GM12891 (cell line): ENCODE measurements at regions not wholly inside any gene's neighbourhood (a gene's known extent, or its start where the extent isn't known, plus 50 kb on each side); places are given as distances from the start of the nearest gene placed in this dataset.
"Not testable (repeated sequence)": the region's sequence is repeated elsewhere in the genome, so short reads cannot be mapped to it uniquely, and the experiment has no call there.

Experiments
- DNase-seq: peaks from one replicate; pipeline ENCODE4 v3.0.0; 2011; ENCODE audit warnings: low spot score; ENCODE audit not compliant: insufficient read length
- FAIRE-seq: peaks from 2 replicates; lab custom pipeline; 2011; peaks lifted over from hg19 to GRCh38; lab: Jason Lieb, UNC
- PAX5 ChIP-seq: IDR thresholded peaks from 2 replicates; pipeline ENCODE4 v1.6.1; 2011; ENCODE audit warnings: low read length, moderate library complexity, mild to moderate bottlenecking; ENCODE audit not compliant: insufficient read depth, severe bottlenecking
- POLR2A ChIP-seq: IDR thresholded peaks from 2 replicates; pipeline ENCODE4 v1.6.1; 2011; ENCODE audit warnings: low read depth, low read length, control low read depth
- POLR2AphosphoS5 ChIP-seq: IDR thresholded peaks from 2 replicates; pipeline ENCODE4 v1.6.1; 2011; ENCODE audit warnings: low read depth, low read length, control low read depth
- POU2F2 ChIP-seq: IDR thresholded peaks from 2 replicates; pipeline ENCODE4 v1.6.1; 2011; ENCODE audit warnings: low read depth, mild to moderate bottlenecking, control low read depth, low read length, moderate library complexity
- SPI1 ChIP-seq: IDR thresholded peaks from 2 replicates; pipeline ENCODE4 v1.6.1; 2011; ENCODE audit warnings: low read depth, low read length, control low read depth
- TAF1 ChIP-seq: IDR thresholded peaks from 2 replicates; pipeline ENCODE4 v1.6.1; 2011; ENCODE audit warnings: low read depth, low read length, control low read depth

DNA sequence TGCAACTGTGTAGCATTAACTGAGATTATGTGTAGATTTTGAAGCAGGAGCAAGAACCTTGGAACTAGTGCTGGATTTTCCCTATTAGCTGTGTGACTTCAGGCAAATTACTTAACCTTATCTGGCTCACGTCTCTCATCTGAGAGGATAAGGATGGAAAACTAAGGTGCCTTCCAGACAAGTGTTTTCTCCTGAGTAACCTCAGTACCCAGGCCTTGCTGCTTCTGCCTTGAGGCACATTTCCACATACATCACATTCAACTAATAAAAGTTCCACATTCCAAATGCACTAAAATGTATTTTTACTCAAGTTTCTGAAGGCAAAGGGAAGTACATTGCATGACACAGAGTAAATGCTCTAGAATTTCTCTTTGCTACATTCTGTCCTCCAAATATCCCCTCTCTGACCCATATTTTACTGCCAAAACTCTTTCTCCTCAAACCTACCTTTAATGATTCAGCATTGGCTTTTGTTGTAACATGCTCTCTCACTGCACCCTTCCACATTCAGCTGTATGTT lies 195.4 kb upstream of the ADGRL3 start:
- DNase-seq (no peak), FAIRE-seq (no peak)
- TF ChIP-seq POLR2A: no peak
- TF ChIP-seq POU2F2: no peak
- TF ChIP-seq TAF1: no peak
- TF ChIP-seq POLR2AphosphoS5: no peak
- TF ChIP-seq PAX5: no peak
- TF ChIP-seq SPI1: no peak

- TF ChIP-seq POLR2A (no peak), PAX5 (no peak), TAF1 (no peak), SPI1 (no peak), POLR2AphosphoS5 (no peak), POU2F2 (no peak)
- DNase-seq: no peak
- no peak for FAIRE-seq
Measured at GRCh38 chr4:61011051-61011450, 189.1 kb upstream of the ADGRL3 start.

- not testable (repeated sequence) for FAIRE-seq, DNase-seq
Measured at GRCh38 chr4:61011936-61012335, 188.2 kb upstream of the ADGRL3 start.

- DNase-seq (no peak), FAIRE-seq (no peak)
- TF ChIP-seq SPI1 (no peak), PAX5 (no peak), POLR2A (no peak), POLR2AphosphoS5 (no peak), TAF1 (no peak), POU2F2 (no peak)
Measured at GRCh38 chr4:61024610-61025009, 175.5 kb upstream of the ADGRL3 start.

GRCh38 chr4:61027939-61028338 lies 172.2 kb upstream of the ADGRL3 start:
- TF ChIP-seq PAX5 (no peak), POU2F2 (no peak), TAF1 (no peak), POLR2AphosphoS5 (no peak), SPI1 (no peak), POLR2A (no peak)
- FAIRE-seq: no peak
- DNase-seq: no peak

DNA sequence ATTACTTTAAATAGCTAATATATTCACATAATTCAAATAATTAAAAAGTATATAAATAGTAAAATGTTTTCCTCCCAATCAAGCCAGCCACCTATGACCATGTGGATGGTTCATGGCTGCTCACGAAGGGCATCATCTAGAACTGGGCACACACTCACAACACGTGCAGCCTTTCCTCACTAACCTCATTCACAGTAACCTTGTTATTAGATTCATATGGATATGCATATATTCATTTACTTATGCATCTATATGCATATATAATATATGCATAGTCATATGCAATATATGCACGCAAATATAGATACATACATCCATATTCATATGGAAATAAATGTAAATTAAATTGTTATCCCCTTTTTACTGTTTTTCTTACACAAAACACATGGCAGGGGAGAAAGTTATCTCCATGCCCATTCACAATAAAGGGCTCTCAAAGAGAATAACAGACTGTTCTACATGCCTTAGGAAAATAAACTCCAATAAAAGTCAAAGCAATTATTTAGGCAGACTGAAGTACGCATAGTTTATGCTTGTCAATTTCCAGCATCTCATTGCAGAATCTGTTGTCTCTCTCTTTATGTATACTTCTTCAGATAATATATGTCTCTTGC lies 163.9 kb upstream of the ADGRL3 start:
- DNase-seq: no peak
- FAIRE-seq: no peak
- TF ChIP-seq POU2F2: no peak
- TF ChIP-seq POLR2AphosphoS5: no peak

- FAIRE-seq (no peak), DNase-seq (no peak)
- peak; percentile 77 for TF ChIP-seq SPI1
- no peak for TF ChIP-seq PAX5
Measured at GRCh38 chr4:61041527-61041926, 158.6 kb upstream of the ADGRL3 start.

GRCh38 chr4:61044837-61045236 lies 155.3 kb upstream of the ADGRL3 start:
- DNase-seq (no peak), FAIRE-seq (no peak)
- no peak for TF ChIP-seq POLR2A
- TF ChIP-seq PAX5: no peak
- TF ChIP-seq TAF1: no peak
- no peak for TF ChIP-seq SPI1
- TF ChIP-seq POU2F2: no peak

DNA sequence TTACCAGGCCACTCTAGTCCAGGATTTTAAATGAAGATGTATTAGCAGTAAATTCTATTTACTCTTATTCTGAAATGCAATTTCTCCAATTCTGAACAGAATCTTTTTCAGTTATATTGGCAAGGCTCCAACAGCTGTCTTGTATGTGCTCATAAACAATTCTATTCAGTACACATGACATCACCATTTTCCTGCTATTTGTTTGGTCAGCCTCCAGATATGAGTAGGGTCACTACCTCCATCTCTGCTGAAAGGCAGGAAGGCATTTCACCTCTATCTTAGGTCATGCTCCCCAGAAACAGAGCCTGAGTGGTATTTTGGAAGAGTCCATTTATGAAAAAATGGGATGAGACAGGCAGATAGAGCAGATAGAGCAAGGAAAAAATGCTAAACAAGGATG lies 151.1 kb upstream of the ADGRL3 start:
- DNase-seq (no peak), FAIRE-seq (no peak)
- TF ChIP-seq PAX5 (no peak), SPI1 (no peak), TAF1 (no peak), POLR2AphosphoS5 (no peak), POLR2A (no peak), POU2F2 (no peak)

DNA sequence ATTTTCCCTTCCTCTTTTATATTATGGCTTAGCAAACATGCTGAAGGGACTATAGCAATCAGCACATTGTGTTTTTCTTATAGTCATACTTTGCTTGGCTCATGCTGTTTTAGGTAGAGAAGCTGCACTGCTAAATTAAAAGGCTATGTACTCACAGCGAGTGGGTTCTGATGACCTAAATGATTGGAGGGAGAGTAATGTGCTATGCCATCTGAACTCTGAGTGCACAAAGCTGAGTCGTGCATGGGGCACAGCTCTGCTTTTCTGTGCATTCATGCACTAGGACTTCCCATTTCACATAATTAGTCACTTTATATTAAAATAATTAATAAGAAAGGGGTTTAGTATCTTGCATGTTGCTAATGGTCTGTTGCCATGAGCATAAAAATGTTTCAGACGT lies 132.7 kb upstream of the ADGRL3 start:
- DNase-seq: no peak
- FAIRE-seq: no peak
- TF ChIP-seq POU2F2 (no peak), TAF1 (no peak), POLR2A (no peak)

- no peak for DNase-seq
- FAIRE-seq: no peak
- no peak for TF ChIP-seq PAX5
- TF ChIP-seq POU2F2: no peak
- TF ChIP-seq SPI1: no peak
- TF ChIP-seq POLR2AphosphoS5: no peak
- no peak for TF ChIP-seq TAF1
- TF ChIP-seq POLR2A: no peak
Measured at GRCh38 chr4:61068060-61068459, 132.1 kb upstream of the ADGRL3 start.
